HUDEP-2 (cell line): ENCODE measurements at regions not wholly inside any gene's neighbourhood (a gene's known extent, or its start where the extent isn't known, plus 50 kb on each side); places are given as distances from the start of the nearest gene placed in this dataset.

Experiments
- DNase-seq, 76 experiments: peaks; one replicate each; lab custom pipeline; 2025; ENCODE audit not compliant: unreplicated experiment in 76 of 76; lab: John Stamatoyannopoulos, UW

DNA sequence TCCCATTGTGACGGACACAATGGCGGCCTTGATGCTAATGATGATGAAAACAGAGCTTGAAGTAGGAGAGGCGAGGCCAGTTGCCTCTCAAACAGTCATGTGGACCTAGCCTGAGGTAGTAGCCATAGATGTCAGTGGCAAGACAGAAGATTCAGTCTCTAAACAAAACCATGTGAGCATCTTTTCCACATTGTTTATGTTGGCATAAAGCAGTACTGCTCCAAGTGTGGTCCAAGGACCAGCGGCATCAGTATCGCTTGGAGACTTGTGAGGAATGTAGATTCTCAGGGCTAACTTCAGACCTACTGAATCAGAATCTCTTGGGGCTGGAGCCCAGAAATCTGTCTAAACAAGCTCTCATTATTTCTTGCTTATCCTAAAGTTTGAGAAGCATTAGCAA, 312.8 kb upstream of the JAG1 start:
- no peak for DNase-seq

DNA sequence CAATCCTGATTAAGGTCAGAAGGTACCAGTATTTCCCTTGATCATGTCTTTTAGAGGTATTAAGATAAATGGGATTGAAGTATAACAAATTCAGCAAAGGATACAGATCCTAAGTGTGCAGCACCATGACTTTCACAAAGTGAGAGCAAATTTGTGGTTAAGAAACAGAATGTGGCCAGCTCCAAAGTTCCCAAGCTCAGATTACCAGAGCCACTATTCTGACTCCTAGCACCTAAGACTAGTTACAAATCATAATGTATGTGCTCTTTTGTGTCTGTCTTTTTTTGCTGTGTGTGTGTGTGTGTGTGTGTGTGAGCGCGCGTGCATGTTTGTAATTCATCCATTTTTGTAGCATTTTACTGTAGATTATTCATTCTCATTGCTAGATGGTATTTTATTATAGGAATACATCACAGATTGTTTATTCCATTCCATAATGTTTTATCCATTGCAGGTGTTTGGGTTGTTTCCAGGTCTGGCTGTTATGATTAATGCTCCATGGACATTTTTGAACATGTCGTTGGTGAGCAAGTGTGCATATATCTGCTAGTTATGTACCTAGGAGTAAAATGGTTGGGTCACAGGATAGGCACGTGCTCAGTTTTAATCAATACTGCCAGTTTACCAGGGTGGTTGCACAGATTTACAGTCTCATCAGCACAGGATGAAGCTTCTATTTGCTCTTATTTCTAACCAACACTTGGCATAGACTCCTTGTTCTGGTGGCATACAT, 314.0 kb upstream of the JAG1 start:
- DNase-seq = no peak

DNA sequence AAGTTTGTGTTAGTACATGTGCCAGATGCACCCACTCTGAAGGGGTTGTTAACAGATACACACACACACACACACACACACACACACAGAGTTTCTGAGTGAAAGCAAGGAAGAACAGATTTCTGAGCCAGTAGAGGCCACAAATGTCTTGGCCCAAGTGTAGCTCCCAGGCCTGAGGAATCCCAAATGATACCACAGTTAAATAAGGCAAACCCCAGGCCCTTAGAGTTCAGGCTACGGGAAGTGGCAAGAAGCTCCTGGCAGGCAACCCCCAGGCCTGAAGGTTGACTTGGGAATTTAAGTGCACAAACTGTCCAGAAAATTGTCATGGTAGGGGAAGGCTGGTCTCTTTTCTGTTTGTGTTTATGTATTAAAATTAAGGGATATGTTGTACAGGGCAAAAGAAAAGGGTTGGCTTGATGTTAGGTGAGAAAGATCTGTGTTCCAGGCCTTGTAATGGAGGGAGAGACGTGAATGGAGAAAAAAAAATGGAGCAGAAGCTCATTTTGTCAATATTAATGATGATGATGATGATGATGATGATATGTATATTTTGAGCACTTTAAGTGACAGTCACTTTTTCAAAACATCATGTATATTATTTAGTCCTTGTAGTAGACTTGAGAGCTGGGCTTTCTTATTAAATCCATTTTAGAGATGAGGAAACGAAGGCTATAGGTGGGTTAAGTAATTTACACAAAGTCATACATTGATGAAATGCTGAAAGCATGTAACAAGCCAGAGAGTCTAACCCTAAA, 317.0 kb upstream of the JAG1 start:
- no peak for DNase-seq

DNA sequence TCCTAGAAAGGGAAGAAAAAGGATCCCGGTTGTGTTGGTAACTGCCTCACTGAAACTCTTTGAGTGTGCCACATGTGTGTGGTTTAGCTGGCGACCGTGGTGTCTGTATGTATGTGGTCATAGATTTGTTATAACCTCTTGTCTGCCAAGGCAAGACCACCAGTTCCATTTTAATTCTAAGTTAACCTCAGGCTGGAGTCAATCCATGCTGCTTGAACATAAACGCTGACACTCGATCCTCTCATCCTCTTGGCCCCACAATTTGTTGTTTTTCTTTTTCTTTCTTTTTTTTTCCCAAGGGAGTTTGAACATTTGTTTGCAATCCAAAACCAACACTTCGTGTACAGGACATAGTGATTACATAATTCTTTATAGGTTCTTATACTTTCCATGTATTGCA, 318.9 kb upstream of the JAG1 start:
- no peak for DNase-seq

DNA sequence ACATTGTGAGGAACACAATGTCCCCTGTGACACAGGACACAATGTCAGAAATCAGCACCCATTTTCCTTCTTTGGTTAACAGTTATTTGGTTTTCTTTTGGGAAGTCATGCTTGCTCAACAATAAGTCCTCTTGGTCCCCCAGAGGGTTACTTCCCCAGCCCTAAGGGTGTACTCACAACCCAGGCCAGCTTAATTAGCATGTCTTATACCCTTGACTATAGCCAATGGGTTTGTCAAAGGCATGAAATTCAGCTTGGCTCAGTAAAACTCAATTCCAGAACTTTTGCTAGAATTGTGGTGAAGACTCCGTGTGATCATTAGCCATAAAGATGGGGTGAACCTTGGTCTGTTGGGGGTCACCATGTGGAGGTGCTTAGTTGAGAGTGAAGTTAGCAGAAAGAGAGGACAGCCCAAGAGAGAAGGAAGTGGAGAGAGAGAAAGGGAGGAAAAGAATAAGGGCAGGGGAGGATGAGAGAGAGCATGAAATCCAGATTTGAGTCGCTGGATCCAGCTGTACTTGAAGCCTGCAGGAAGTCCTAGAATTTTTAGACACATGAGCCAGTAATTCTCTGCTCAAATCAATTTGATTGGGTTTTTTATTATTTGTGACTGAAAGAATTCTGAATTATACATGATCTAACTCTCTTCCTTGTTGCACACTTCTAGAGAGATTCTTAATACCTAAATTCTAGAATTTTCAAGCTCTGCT, 321.3 kb upstream of the JAG1 start:
- no peak for DNase-seq

DNA sequence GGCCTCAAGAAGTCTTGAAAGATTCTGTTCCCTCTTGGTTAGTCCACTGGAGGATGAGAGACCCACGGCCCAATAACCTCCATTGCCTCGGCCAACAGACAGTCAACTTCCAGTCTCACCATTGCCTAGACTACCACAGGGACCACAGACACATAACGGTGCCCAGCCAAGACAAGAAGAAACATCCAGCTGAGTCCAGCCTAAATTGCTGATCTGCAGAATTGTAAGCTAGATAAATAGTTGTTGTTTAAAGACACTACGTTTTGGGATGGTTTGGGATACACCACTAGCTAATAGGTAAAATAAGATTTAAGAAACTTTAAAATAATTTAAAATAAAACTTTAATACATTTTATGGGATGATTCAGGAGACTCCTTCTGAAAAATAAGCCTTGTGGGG, 324.7 kb upstream of the JAG1 start:
- DNase-seq = no peak

DNA sequence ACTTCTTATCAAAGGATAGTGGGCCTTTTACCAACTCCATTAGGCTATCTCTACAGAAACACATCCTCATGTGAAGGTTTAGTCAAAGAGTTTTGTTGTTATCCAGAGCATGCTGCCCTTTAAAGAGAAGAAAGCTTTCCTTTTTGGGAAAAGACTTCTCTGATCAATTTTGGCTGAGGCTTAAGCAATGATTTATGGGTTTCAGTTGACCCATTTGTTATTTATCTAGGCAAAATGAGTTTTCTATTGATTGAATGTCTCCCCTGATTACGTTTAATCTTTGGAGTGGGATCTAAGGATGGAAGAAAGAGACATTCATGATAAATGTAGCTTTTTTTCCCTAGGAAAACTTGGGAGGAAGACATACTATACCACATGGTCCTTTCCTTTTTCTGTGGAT, 326.6 kb upstream of the JAG1 start:
- no peak for DNase-seq

DNA sequence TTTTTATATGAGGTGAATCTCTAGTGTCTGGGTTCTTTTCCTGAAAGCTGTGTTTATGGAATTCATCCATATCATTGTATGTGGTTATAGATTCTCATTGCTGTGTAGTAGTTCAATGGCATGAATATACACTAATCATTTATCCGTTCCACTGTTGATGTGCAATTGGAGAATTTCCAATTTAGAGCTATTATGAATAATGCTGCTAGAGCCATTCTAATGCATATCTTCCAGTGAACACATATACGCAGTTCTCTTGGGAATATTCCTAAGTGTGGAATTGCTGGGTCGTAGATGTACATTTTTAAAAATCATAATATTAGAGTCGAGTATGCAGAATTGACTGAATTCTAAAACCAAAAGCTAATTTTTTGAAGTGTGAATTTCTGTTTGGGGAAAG, 327.5 kb upstream of the JAG1 start:
- DNase-seq = no peak

DNA sequence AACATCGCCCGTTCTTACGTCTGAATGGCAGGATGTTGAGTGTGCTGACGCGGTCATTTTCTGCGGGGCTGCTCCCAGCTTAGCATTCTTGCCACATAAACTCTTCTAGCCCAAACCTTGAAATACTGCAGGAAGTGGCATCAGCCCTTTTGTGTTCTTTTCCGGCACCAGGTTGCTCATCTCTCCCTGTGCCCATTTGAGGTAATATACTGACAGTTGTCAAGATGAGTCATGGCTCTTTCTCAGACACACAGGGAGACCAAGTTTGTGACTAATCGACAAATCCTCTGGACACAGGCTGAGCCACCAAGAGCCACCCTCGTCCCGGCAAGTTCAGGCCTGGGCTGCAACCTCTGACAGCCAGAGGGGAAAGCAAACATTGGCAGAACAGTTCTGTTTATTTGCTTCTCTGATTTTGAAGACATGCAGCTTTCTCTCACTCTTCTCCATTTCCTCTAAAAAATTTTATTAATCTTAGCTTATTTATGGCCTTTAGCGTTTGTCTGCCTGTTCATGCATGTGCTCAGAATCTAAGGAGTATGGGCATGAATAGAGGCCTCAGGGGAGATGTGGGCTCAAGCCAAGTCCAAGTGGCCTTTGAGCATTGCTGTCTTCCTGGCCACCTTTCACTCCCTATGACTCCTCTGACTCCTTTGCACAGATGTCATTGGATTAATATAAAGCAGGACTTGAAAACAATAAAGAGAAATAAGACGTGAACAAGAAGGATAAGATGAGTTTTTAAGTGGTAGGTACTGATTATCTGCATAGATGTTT, 328.2 kb upstream of the JAG1 start:
- DNase-seq = no peak

DNA sequence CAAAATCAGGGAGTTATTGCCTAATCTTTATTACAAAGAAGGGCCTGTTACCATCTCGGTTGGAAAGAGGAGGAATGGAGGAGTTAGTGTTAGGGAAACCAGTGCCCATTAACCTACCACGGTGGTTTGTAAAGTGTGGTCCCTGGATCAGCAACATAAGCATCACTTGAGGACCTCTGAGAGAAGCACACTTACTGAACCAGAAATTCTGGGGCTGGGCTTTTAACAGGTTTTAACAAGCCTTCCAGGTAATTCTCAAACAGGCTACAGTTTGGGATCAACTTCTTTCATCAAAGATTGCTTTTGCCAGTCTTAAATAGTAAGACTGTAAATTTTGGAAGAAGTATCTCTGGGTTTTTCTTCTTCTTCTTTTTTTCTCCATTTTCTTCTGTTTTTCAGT, 329.5 kb upstream of the JAG1 start:
- DNase-seq = no peak

DNA sequence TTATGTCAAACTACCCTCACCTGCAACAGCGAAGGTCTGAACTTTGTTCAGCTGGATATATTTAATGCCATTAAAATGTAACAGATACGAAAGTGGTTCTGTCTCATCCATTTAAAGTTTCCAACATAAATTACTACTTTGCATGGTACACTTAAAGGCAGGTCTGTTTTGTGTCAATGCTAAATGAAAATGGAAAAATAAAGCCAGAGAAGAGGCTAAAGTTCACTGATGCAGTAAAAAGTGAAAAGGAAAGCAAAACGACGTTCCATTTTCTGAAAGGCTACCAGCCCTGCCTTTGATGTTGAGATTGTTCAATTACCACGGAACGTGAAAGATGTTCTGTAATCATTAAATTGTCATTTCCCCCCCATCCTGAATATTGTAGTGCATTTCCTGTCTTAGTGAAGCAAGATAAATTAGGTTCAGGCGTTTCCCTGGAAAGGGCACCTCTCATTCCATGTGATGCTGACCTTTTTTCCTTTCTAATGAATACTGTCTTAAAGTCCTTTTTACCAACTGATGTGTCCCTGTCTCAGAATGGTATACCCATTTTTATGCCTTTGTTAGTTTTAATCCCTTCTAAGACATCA, 334.7 kb upstream of the JAG1 start:
- no peak for DNase-seq

DNA sequence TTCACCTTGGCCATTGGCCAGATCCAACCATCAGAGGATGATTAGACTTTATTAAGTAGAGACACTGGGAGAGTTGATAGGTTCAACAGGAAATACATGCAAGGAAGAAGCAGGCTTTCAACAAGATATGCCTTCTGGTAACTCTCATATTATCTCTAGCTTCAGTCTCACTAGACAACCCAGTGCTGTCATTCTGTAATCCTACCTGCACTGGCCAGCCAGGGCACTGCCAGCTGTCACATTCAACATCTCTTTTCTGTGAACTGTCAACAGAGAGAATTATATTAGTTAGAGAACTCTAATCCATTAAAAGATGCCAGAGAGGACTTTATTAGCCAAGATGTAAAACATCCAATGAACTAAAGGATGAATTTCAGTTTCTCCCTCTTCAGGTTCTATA, 337.9 kb upstream of the JAG1 start:
- DNase-seq = no peak

DNA sequence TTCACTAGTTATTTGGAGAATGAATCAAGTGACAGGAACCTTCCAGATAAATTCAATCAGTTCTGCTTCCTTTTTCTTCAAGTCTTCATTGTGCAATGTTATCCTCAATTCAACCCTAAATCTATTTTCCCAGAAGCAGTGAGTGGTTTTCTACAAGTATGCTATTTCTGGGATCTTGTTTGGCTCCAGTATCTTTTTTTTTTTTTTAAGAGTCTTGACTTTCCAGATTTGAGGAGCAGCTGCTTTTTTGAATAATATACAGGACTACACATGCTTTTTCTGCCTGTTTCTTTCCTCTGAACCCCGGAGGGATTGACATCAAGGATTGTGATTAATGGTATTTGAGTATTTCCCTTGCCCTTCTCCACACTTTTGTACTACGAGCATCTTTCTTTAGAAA, 339.2 kb upstream of the JAG1 start:
- no peak for DNase-seq

DNA sequence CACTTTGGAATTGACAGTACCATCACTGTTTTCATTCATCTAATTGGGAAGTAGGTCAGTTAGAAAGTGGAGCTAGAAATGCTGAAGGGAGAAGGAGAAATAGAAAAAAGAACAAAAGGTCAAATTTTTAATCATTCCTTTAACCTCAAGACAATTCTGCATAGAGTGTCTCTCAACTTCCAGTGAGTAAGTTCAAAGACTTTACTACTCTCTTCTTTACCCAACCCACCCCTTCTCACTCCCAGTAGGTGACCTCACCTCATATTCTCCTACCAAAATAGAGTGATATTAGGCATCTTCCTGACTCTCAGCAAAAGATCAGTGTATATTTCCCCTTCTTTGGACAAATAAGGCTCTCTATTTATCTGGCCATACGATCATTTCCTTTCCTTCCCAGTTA, 340.0 kb upstream of the JAG1 start:
- no peak for DNase-seq

DNA sequence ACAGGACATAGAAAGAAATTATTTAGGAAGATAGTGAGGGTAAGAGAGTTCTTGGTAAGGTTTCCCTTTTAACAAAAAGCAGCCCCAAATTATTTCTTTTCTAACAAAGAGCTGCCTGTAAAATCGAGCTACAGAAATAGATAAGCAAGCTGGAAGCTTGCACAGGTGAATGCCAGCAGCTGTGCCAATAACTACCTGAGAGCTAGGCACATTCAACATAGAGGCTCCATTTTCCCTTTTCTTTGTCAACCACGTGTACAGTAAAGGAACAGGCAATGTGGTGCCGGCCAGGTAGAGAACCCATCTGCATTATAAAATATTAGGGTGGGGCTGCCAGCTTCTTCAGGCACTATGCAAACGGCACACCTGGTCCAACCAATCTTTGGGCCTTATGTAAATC, 341.6 kb upstream of the JAG1 start:
- no peak for DNase-seq

DNA sequence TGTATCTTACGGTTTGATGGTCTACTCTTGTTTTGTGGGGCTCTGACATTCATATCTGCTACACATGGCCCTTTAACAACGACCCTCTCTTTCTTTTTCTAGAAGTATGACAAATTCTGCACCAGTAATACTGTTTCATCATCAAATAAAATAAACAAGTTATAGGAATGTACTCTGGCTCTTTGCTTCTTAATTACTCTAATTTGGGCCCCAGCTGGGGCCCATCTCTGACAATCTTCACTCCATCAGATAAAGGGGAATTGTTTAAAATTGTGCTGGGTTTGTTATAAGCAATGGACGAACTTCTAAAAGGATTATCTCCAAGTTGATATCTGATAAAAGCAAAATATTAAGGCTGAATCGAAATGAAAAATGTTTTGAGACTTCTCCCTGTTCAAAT, 343.6 kb upstream of the JAG1 start:
- DNase-seq = no peak

DNA sequence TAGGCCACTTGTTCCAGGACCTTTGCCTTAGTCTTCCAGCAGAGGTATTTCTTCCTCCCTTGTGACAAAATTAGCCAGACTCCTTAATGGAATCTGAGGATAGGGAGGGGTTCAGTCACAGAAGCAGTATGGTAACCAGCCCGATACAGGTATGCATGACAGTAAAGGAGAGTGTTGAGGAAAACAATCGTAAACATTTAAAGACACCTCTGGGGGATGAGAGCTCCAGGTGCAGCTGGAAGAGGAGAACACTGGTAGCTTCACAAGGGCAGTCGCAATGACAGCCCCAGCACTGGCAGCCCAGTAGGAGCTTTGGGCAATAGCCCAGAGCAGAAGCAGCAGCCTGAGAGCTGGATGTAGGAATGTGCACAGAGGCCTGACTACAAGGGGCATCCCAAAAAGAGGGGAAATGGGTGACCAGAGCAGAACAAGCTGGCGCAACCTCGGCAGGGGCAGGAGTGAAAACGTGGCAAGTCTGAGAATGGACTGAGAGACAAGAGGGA, 344.9 kb upstream of the JAG1 start:
- no peak for DNase-seq

DNA sequence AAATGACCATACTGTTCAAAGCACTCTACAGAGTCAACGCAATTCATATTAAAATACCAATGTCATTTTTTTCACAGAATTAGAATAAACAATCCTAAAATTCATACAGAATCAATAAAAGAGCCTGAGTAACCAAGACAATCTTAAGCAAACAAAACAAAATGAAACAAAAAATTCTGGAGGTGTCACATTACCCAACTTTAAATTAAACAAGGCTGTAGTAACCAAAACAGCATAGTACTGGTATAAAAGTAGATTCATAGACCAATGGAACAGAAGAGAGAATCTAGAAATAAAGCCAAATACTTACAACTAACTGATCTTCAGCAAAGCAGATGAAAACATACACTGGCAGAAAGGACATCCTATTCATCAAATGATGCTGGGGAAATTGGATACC, 346.9 kb upstream of the JAG1 start:
- no peak for DNase-seq

DNA sequence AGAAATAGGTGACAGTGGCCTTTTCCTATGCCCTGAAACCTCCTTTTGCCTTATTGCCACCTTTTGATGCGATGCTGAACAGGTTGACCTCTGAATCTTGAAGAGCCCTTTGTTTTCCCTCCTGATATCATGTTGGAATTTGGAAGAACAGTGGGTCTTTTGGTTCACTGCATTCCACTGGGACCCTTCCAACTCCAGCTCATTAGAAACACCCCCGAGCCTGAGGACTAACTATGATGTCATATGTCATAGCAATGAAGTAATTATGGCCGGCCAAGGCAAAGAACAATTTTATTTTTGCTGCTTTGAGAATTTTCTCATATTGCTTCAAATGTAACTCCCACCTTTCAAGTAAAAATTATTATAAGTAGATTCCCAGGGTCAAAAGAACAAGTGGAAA, 353.4 kb upstream of the JAG1 start:
- DNase-seq = no peak

DNA sequence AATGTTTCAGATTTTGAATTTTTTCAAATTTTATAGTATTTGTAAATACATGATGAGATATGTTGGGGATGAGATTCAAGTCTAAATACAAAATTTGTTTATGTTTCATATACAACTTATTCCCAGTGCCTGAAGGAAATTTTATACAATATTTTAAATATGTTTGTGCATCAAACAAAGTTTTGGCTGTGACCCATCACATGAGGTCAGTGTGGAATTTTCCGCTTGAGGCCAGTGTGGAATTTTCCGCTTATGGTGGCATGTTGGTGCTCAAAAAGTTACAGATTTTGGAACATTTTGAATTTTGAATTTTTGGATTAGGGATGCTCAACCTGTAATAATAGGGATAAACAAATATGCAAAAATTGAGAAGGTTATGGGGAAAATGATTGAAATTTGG, 356.6 kb upstream of the JAG1 start:
- no peak for DNase-seq

DNA sequence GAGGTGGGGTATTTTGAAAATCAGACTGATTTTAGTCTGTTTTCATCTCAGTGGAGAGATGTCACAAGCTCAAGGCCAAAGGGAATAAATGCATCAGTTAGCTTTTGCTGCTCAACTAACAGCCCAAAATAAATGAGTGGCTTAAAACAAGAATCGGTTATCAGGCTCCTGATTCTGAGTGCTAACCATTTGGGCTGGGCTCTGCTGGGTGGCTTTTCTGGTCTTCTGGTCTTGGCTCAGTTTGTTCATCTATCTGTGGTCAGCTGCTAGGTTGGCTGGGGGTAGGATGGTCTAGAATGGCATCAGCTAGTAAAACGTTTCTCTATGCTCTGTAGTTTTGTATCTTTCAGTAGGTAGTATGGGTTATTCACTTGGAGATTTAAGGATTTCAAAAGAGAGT, 357.5 kb upstream of the JAG1 start:
- no peak for DNase-seq
